HCT116 (cell line): ENCODE measurements at regions not wholly inside any gene's neighbourhood (a gene's known extent, or its start where the extent isn't known, plus 50 kb on each side); places are given as distances from the start of the nearest gene placed in this dataset.

Experiments
- ATAC-seq: fragments of 200-7000 bp; cut with Tn5 transposase; 2 replicates; pipeline ENCODE4 v1.9.1; 2020; ENCODE audit warnings: mild to moderate bottlenecking, moderate library complexity
- BruUV-seq: library from RNA; stranded (reverse); fragments of 400-500 nt; replicated peaks from 2 replicates; lab custom pipeline; 2021; lab: Mats Ljungman, UMichigan
- CTCF ChIA-PET: fragments of 300-600 bp; sonication (Branson Sonifier 250); formaldehyde crosslinking; loops from one replicate; lab custom pipeline; 2021; ENCODE audit warnings: antibody characterized with exemption; lab: Charles Lee
- POLR2A ChIA-PET: fragments of 300-600, 350-600 bp; sonication (Branson Sonifier 250); formaldehyde crosslinking; loops from one replicate; lab custom pipeline; 2021; ENCODE audit warnings: antibody characterized with exemption; lab: Charles Lee
- RAD21 ChIA-PET, 2 experiments: fragments of 300-600 bp; sonication (Branson Sonifier 250); formaldehyde crosslinking; loops; one replicate each; lab custom pipeline; 2023; ENCODE audit warnings: low total read pairs in 2 of 2; ENCODE audit not compliant: uncharacterized antibody in 2 of 2, unreplicated experiment in 2 of 2, low non-redundant PET in 1 of 2; lab: Charles Lee
- DNase-seq: peaks from one replicate; pipeline ENCODE4 v3.0.0-alpha.2; 2010; ENCODE audit warnings: low read depth, low spot score
- H2AFZ ChIP-seq: fragments of 200-600 bp; shearing (Covaris generic), sonication (generic); 2 replicates; pipeline ENCODE4 v1.6.1; 2017; ENCODE audit warnings: low read depth, mixed run types, mixed read lengths, antibody characterized with exemption, low read length; ENCODE audit not compliant: poor library complexity, severe bottlenecking
- H3K27ac ChIP-seq: 2 replicates; pipeline ENCODE4 v1.5.1; 2012; ENCODE audit warnings: low read depth, low read length
- H3K27me3 ChIP-seq: fragments of 200-600 bp; sonication (generic); 2 replicates; pipeline ENCODE4 v1.6.1; 2016; ENCODE audit warnings: mixed run types, low read length, mixed read lengths; ENCODE audit not compliant: insufficient read depth
- H3K36me3 ChIP-seq, 2 experiments: fragments of 200-500 bp in 1 of 2; fragments of 200-600 bp in 1 of 2; sonication (Bioruptor generic) in 1 of 2; sonication (generic) in 1 of 2; 2 replicates each; pipeline versions ENCODE4 v1.5.1 to v1.6.1; 2014 to 2016; ENCODE audit warnings: low read length in 2 of 2, inconsistent platforms in 1 of 2, mixed read lengths in 1 of 2, mixed run types in 1 of 2; ENCODE audit not compliant: insufficient read depth in 2 of 2, control insufficient read depth in 1 of 2
- H3K4me1 ChIP-seq, 2 experiments: fragments of 200-600 bp in 1 of 2; sonication (generic) in 1 of 2; 2 replicates each; pipeline versions ENCODE4 v1.5.1 to v1.6.1; 2012 to 2017; ENCODE audit warnings: low read length in 2 of 2, inconsistent platforms in 1 of 2, mild to moderate bottlenecking in 1 of 2, mixed read lengths in 1 of 2, mixed run types in 1 of 2, moderate library complexity in 1 of 2; ENCODE audit not compliant: insufficient read depth in 2 of 2, control insufficient read depth in 1 of 2
- H3K4me2 ChIP-seq: fragments of 200-600 bp; sonication (generic); 2 replicates; pipeline ENCODE4 v1.6.1; 2017; ENCODE audit warnings: mixed run types, low read length, mixed read lengths
- H3K4me3 ChIP-seq, 2 experiments: fragments of 200-600 bp in 1 of 2; sonication (generic) in 1 of 2; replicated peaks in 1 of 2; 2 replicates each; pipeline ENCODE4 v1.5.1; 2011 to 2016; ENCODE audit warnings: low read length in 2 of 2, control low read depth in 1 of 2, low read depth in 1 of 2, mild to moderate bottlenecking in 1 of 2, mixed read lengths in 1 of 2, mixed run types in 1 of 2
- H3K79me2 ChIP-seq: fragments of 200-600 bp; sonication (generic); 2 replicates; pipeline ENCODE4 v1.6.1; 2017; ENCODE audit warnings: mild to moderate bottlenecking, mixed run types, low read length, moderate library complexity, mixed read lengths; ENCODE audit not compliant: insufficient read depth
- H3K9ac ChIP-seq: fragments of 200-600 bp; sonication (generic); 2 replicates; pipeline ENCODE4 v1.6.1; 2016; ENCODE audit warnings: low read length, mixed read lengths
- H3K9me2 ChIP-seq: fragments of 200-600 bp; sonication (generic), shearing (Covaris generic); 2 replicates; pipeline ENCODE4 v1.6.1; 2017; ENCODE audit warnings: mixed run types, mild to moderate bottlenecking, moderate library complexity; ENCODE audit not compliant: insufficient read depth
- H3K9me3 ChIP-seq, 2 experiments: fragments of 200-500 bp in 1 of 2; fragments of 200-600 bp in 1 of 2; sonication (Bioruptor generic) in 1 of 2; sonication (generic) in 1 of 2; 2 replicates each; pipeline ENCODE4 v1.6.1; 2014 to 2017; ENCODE audit warnings: low read length in 2 of 2, mixed read lengths in 2 of 2, inconsistent platforms in 1 of 2, low read depth in 1 of 2, mild to moderate bottlenecking in 1 of 2, mixed run types in 1 of 2, moderate library complexity in 1 of 2; ENCODE audit not compliant: control insufficient read depth in 1 of 2, insufficient read depth in 1 of 2
- H4K20me1 ChIP-seq: fragments of 200-600 bp; sonication (generic), shearing (Covaris generic); 2 replicates; pipeline ENCODE4 v1.6.1; 2017; ENCODE audit warnings: mixed run types, mild to moderate bottlenecking, moderate library complexity; ENCODE audit not compliant: insufficient read depth
- CEBPB ChIP-seq: IDR thresholded peaks from 2 replicates; pipeline ENCODE4 v1.6.1; 2012; ENCODE audit warnings: low read depth
- ELF1 ChIP-seq: IDR thresholded peaks from 2 replicates; pipeline ENCODE4 v1.6.1; 2012; ENCODE audit warnings: low read depth, borderline replicate concordance
- EZH2 ChIP-seq: fragments of 200-600 bp; sonication (generic); IDR thresholded peaks from 2 replicates; pipeline ENCODE4 v1.6.1; 2017; ENCODE audit warnings: antibody characterized with exemption, mixed run types
- JUND ChIP-seq: IDR thresholded peaks from 2 replicates; pipeline ENCODE4 v1.6.1; 2012
- POLR2A ChIP-seq: IDR thresholded peaks from 2 replicates; pipeline ENCODE4 v1.7.0; 2011; ENCODE audit warnings: borderline replicate concordance; ENCODE audit not compliant: insufficient read depth, insufficient read length; ENCODE audit errors: extremely low read depth
- POLR2AphosphoS5 ChIP-seq: IDR thresholded peaks from 2 replicates; pipeline ENCODE4 v1.6.1; 2011; ENCODE audit warnings: mild to moderate bottlenecking, low read depth, low read length, moderate library complexity
- RAD21 ChIP-seq: IDR thresholded peaks from 2 replicates; pipeline ENCODE4 v1.6.1; 2012; ENCODE audit warnings: low read depth, mild to moderate bottlenecking
- SRF ChIP-seq: IDR thresholded peaks from 2 replicates; pipeline ENCODE4 v1.6.1; 2012; ENCODE audit warnings: low read depth
- ZFX ChIP-seq: fragments of 450-650 bp; IDR thresholded peaks from 2 replicates; pipeline ENCODE4 v1.6.1; 2017
- ZNF274 ChIP-seq: fragments of 200-500 bp; sonication (Bioruptor generic); IDR thresholded peaks from 2 replicates; pipeline ENCODE4 v1.6.1; 2014; ENCODE audit warnings: mild to moderate bottlenecking, low read depth, low read length, inconsistent platforms
- intact Hi-C: fragments of 100-400 bp; cut with micrococcal nuclease; formaldehyde crosslinking; loops from 2 replicates; pipeline ENCODE4 v1.10.0; 2022
- TF ChIP-seq, protein P1 (sequence below): IDR thresholded peaks from 2 replicates; pipeline ENCODE4 v1.6.1; 2012
- TF ChIP-seq, protein P2 (sequence below), 3 experiments: fragments of 200-600 bp in 1 of 3; sonication (generic) in 1 of 3; IDR thresholded peaks in 2 of 3; conservative IDR thresholded peaks in 1 of 3; 2 replicates each; pipeline ENCODE4 v1.5.1; 2012 to 2017; ENCODE audit warnings: low read depth in 2 of 3, low read length in 2 of 3, antibody characterized with exemption in 1 of 3, borderline replicate concordance in 1 of 3, control low read depth in 1 of 3, mild to moderate bottlenecking in 1 of 3, mixed read lengths in 1 of 3, mixed run types in 1 of 3, moderate library complexity in 1 of 3; ENCODE audit not compliant: insufficient read depth in 1 of 3
- TF ChIP-seq, protein P3 (sequence below): IDR thresholded peaks from 2 replicates; pipeline ENCODE4 v1.6.1; 2011; ENCODE audit warnings: mild to moderate bottlenecking, low read length, moderate library complexity; ENCODE audit not compliant: insufficient replicate concordance; ENCODE audit errors: extremely low read depth

DNA sequence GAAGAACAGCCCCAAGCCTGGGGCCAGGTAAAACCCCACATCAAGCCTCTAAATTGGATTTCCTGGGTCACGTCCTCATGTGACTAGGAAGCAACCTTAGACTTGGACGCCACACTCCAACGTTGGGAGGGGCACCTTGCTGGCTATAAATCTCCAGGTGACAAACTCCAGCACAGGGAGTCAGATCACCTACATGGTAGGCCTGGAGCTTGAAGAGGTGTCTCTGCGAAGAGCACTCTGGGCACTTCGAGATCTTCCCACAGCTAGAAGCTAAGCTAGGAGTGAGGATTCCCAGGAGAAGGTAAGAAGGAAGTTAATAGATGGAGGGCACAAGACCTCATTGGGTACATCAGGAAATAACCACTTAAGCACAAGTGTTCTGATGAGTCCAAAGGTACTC lies 77.1 kb upstream of the GNAZ start:
- Histone ChIP-seq H4K20me1 (no peaks in the 10 kb centered on the region), H3K79me2 (no peaks in the 10 kb centered on the region), H3K27me3 (no peaks in the 10 kb centered on the region), H3K9ac (no peak overlapping the region), H3K4me1 (no peaks in the 10 kb centered on the region), H3K9me2 (no peaks in the 10 kb centered on the region), H3K9me3 (no peaks in the 10 kb centered on the region; a peak in 1 of 4 replicates), H2AFZ (no peak overlapping the region), H3K4me2 (no peak overlapping the region), H3K36me3 (no peaks in the 10 kb centered on the region), H3K27ac (no peak overlapping the region), H3K4me3 (no peak overlapping the region)
- BruUV-seq: no TSS peak
- ChIA-PET POLR2A (no interaction called here), RAD21 (no interaction called here), CTCF (no interaction called here)
- intact Hi-C loops: no loop called here
- DNase-seq: no peak
- TF ChIP-seq ELF1 (no peak), POLR2AphosphoS5 (no peak), EZH2 (no peak), SRF (no peak), CEBPB (no peak), ZFX (no peak), JUND (no peak), RAD21 (no peak), POLR2A (no peak), ZNF274 (no peak)
- TF ChIP-seq, protein P1, sequence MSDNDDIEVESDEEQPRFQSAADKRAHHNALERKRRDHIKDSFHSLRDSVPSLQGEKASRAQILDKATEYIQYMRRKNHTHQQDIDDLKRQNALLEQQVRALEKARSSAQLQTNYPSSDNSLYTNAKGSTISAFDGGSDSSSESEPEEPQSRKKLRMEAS: no peak
- TF ChIP-seq, protein P2, sequence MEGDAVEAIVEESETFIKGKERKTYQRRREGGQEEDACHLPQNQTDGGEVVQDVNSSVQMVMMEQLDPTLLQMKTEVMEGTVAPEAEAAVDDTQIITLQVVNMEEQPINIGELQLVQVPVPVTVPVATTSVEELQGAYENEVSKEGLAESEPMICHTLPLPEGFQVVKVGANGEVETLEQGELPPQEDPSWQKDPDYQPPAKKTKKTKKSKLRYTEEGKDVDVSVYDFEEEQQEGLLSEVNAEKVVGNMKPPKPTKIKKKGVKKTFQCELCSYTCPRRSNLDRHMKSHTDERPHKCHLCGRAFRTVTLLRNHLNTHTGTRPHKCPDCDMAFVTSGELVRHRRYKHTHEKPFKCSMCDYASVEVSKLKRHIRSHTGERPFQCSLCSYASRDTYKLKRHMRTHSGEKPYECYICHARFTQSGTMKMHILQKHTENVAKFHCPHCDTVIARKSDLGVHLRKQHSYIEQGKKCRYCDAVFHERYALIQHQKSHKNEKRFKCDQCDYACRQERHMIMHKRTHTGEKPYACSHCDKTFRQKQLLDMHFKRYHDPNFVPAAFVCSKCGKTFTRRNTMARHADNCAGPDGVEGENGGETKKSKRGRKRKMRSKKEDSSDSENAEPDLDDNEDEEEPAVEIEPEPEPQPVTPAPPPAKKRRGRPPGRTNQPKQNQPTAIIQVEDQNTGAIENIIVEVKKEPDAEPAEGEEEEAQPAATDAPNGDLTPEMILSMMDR (IDR thresholded peaks at IDR 0.05 in 2 of 3, conservative IDR thresholded peaks at IDR 0.05 in 1 of 3; ENCODE audit: borderline replicate concordance in 1 of 3, insufficient read depth in 1 of 3, low read depth in 2 of 3, low read length in 2 of 3): no peak
- TF ChIP-seq, protein P3, sequence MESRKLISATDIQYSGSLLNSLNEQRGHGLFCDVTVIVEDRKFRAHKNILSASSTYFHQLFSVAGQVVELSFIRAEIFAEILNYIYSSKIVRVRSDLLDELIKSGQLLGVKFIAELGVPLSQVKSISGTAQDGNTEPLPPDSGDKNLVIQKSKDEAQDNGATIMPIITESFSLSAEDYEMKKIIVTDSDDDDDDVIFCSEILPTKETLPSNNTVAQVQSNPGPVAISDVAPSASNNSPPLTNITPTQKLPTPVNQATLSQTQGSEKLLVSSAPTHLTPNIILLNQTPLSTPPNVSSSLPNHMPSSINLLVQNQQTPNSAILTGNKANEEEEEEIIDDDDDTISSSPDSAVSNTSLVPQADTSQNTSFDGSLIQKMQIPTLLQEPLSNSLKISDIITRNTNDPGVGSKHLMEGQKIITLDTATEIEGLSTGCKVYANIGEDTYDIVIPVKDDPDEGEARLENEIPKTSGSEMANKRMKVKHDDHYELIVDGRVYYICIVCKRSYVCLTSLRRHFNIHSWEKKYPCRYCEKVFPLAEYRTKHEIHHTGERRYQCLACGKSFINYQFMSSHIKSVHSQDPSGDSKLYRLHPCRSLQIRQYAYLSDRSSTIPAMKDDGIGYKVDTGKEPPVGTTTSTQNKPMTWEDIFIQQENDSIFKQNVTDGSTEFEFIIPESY: no peak
- ATAC-seq: no peak
